Gastroesophageal sphincter (tissue), 4 donors: ENCODE measurements at regions not wholly inside any gene's neighbourhood (a gene's known extent, or its start where the extent isn't known, plus 50 kb on each side); places are given as distances from the start of the nearest gene placed in this dataset.

Experiments used
- ATAC-seq: fragments of 150-250 bp; one replicate; pipeline ENCODE4 v1.9.1; 2016; ENCODE audit warnings: mild to moderate bottlenecking, moderate library complexity
- H3K27ac ChIP-seq, 4 donors: fragments of 200-600 bp; sonication (generic) in 3 of 4; 1 replicate in 3 of 4; 2 replicates in 1 of 4; pipeline ENCODE4 v1.5.1; 2016 to 2019
- H3K27me3 ChIP-seq: fragments of 200-600 bp; sonication (generic); one replicate; pipeline ENCODE4 v1.5.1; 2019
- H3K36me3 ChIP-seq, 2 donors: fragments of 200-600 bp; sonication (generic); one replicate each; pipeline ENCODE4 v1.5.1; 2019; ENCODE audit warnings: control low read depth in 1 of 2
- H3K4me1 ChIP-seq, 3 donors: fragments of 200-600 bp; sonication (generic); 1 replicate in 2 of 3; 2 replicates in 1 of 3; pipeline ENCODE4 v1.5.1; 2016 to 2019; ENCODE audit warnings: control low read depth in 2 of 3
- H3K4me3 ChIP-seq, 2 donors: fragments of 200-600 bp; sonication (generic); one replicate each; pipeline ENCODE4 v1.5.1; 2019; ENCODE audit warnings: mild to moderate bottlenecking in 1 of 2, moderate library complexity in 1 of 2
- H3K9me3 ChIP-seq, 3 donors: fragments of 200-600 bp; sonication (generic); one replicate each; pipeline ENCODE4 v1.5.1; 2017 to 2019; ENCODE audit warnings: control low read depth in 2 of 3
- CTCF ChIP-seq, 4 experiments: fragments of 200-600 bp in 2 of 4; fragments of 450-650 bp in 2 of 4; sonication (generic) in 1 of 4; IDR thresholded peaks; one replicate each; pipeline ENCODE4 v1.5.1; 2017 to 2019; ENCODE audit warnings: antibody characterized with exemption in 4 of 4, mild to moderate bottlenecking in 2 of 4, moderate library complexity in 2 of 4
- EP300 ChIP-seq: sonication (generic); formaldehyde crosslinking; IDR thresholded peaks from one replicate; pipeline ENCODE4 v1.6.1; 2017; ENCODE audit warnings: antibody characterized with exemption, mild to moderate bottlenecking
- POLR2A ChIP-seq, 2 donors: fragments of 450-650 bp; IDR thresholded peaks; one replicate each; pipeline ENCODE4 v1.6.1; 2017; ENCODE audit warnings: antibody characterized with exemption in 2 of 2, mild to moderate bottlenecking in 2 of 2, moderate library complexity in 1 of 2
- POLR2AphosphoS5 ChIP-seq: sonication (generic); formaldehyde crosslinking; IDR thresholded peaks from one replicate; pipeline ENCODE4 v1.6.1; 2017; ENCODE audit warnings: antibody characterized with exemption
- WGBS, 2 donors: methylation state at CpG; one replicate each; pipeline ENCODE4 v1.1.5; 2018; ENCODE audit warnings: low coverage in 1 of 2; 5-methylcytosine and 5-hydroxymethylcytosine counted together

- Histone ChIP-seq H3K36me3 (no peaks in the 10 kb centered on the region), H3K4me1 (no peaks in the 10 kb centered on the region), H3K9me3 (peaks cover 0 to 23% (median 0%) of the 10 kb centered on the region in 3 donors), H3K27me3 (peaks cover 10% of the 10 kb centered on the region), H3K4me3 (no peak overlapping the region), H3K27ac (no peak overlapping the region)
- TF ChIP-seq POLR2A (IDR thresholded peaks at IDR 0.05) = no peak
- TF ChIP-seq EP300 = no peak
- TF ChIP-seq POLR2AphosphoS5 = no peak
- TF ChIP-seq CTCF (IDR thresholded peaks at IDR 0.05) = no peak
- ATAC-seq = no peak
- 90 to 100% methylated on average over 1 to 2 of the region's 19 CpGs for WGBS, 2 donors
Observed at GRCh38 chr12:124231980-124232653, 62.8 kb upstream of the RFLNA start.

DNA sequence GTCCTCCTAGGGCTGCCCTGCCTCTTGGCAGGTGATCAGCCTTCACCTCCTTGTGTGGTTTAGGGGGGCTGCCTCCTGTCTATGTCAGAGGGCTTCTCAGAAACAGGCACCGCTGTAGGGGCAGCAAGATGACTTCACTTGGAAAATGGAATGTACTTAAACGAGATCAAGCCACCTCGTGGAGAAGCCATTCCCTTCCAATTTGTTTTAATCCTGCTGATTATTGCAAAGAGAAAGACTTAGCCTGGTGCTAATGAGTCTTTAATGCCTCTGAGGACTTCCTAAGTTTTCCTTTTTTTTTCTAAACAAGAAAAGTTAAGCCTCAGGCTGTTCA is 62.3 kb upstream of the RFLNA start:
- ATAC-seq = no peak
- no peak overlapping the region for H3K27ac ChIP-seq
- WGBS, 2 donors = 39 to 62% methylated on average over 2 to 3 of the region's 3 CpGs

DNA sequence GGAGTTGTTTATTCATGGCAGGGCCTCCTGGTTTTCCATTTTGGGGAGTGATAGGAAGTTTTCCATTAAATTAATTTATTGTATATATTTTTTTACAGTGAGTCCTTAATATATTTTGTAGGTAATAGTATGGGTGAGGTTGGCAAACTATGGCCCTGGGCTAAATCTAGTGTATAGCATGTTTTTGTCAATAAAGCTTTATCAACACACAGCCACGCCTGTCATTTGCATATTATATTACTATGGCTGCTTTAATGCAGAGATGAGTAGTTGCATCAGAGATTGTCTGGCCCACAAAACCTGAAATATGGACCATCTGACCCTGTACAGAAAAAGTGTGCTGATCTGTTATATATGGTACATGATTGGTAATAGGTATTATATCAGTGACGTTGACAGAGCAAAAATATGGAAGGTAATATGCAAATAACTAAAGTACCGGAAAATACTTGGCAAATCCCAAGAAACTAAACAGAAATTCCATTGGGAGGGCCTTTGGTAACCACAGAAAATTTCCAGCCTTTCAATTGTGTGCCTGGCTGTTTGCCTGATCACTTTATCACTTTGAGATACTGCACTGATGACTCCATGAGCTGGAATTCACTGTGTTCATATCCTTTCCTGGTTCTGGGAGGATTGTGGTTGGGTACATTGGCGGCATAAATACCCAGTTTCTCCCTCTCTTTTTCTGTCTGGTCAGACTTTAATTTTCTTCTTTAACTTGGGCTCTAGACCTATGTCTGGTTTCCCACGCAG is 61.7 kb upstream of the RFLNA start:
- ATAC-seq = no peak
- Histone ChIP-seq H3K27ac (no peak overlapping the region), H3K4me3 (no peak overlapping the region), H3K36me3 (no peaks in the 10 kb centered on the region), H3K9me3 (peaks cover 0 to 23% (median 0%) of the 10 kb centered on the region in 3 donors), H3K27me3 (peaks cover 8% of the 10 kb centered on the region), H3K4me1 (no peaks in the 10 kb centered on the region)
- no peak for TF ChIP-seq POLR2A (IDR thresholded peaks at IDR 0.05)
- TF ChIP-seq EP300 = no peak
- TF ChIP-seq POLR2AphosphoS5 = no peak
- TF ChIP-seq CTCF (IDR thresholded peaks at IDR 0.05) = no peak
- WGBS, 2 donors = 79 to 90% methylated on average over 5 of the region's 5 CpGs

More for the DNA sequence above, 62.3 kb upstream of the RFLNA start:
- H3K36me3 ChIP-seq = no peaks in the 10 kb centered on the region
- TF ChIP-seq POLR2A (IDR thresholded peaks at IDR 0.05) (no peak), CTCF (IDR thresholded peaks at IDR 0.05) (no peak), EP300 (no peak), POLR2AphosphoS5 (no peak)
- no peak overlapping the region for H3K4me3 ChIP-seq
- no peaks in the 10 kb centered on the region for H3K4me1 ChIP-seq
- H3K27me3 ChIP-seq = peaks cover 10% of the 10 kb centered on the region
- peaks cover 0 to 23% (median 0%) of the 10 kb centered on the region in 3 donors for H3K9me3 ChIP-seq

DNA sequence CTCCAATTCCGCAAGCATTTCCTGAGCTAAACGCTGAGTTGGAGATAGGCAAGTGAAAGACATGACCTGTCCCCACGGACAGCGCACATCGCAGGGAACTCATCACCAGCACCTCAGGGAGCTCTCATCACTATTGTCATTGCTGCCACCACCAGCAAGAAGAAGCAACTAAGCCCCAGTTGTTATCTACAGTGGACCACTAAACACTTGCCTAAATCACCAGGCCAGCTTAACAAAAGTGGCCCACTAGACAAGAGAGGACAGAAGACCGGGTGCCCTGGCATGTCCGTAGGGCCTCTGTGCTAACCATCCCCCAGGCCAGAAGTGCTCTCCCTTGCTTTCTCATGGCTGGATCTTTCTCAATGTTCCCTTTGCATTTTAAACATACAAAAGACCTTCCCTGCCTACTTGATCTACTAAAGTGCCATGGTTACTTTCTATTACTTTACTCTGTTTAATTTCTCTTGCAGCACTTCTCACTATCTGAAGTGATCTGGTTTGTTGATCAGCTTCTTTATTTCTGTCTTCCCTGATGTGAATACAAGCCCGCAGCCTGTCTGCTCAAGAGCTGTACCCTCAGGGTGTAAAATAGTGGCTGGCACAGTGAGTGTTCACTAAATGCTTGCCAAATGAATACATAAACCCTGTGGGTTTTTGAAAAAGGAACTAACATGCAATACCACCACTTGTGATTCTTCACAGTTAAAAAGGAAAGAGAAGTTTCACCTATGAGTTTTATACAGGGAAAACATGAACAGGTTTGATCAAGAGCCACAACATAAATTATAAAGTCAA is 60.9 kb upstream of the RFLNA start:
- Histone ChIP-seq H3K27me3 (no peaks in the 10 kb centered on the region), H3K4me1 (no peaks in the 10 kb centered on the region), H3K36me3 (no peaks in the 10 kb centered on the region), H3K27ac (no peak overlapping the region), H3K9me3 (peaks cover 0 to 23% (median 0%) of the 10 kb centered on the region in 3 donors), H3K4me3 (no peak overlapping the region)
- no peak for TF ChIP-seq POLR2A (IDR thresholded peaks at IDR 0.05)
- no peak for TF ChIP-seq EP300
- TF ChIP-seq CTCF (IDR thresholded peaks at IDR 0.05) = no peak
- TF ChIP-seq POLR2AphosphoS5 = no peak
- ATAC-seq = no peak
- 71 to 97% methylated on average over 4 to 8 of the region's 8 CpGs for WGBS, 2 donors
